ENCODE measurements at regions not wholly inside any gene's neighbourhood (a gene's known extent, or its start where the extent isn't known, plus 50 kb on each side); places are given as distances from the start of the nearest gene placed in this dataset.

- H3K27me3 Mint-ChIP-seq, result no peaks in the 10 kb centered on the region
- no peaks in the 10 kb centered on the region for H3K36me3 Mint-ChIP-seq (ENCODE audit: low read depth)
- H3K36me3 ChIP-seq (ENCODE audit: insufficient read depth, low read length), result no peaks in the 10 kb centered on the region
- peaks cover 7% of the 10 kb centered on the region for H3K9me3 Mint-ChIP-seq
- TF ChIP-seq CTCF (IDR thresholded peaks at IDR 0.05), result no peak
- no peak overlapping the region for H3K4me3 ChIP-seq (ENCODE audit: low read length)
- H3K27ac ChIP-seq (ENCODE audit: low read depth in 1 of 2, low read length in 2 of 2), result no peak overlapping the region
- H3K27ac Mint-ChIP-seq, result no peak overlapping the region
- ChIA-PET POLR2A (no interaction called here), CTCF (no interaction called here)
- H3K4me1 Mint-ChIP-seq (ENCODE audit: low read depth), result no peaks in the 10 kb centered on the region
- DNase-seq (no peak), ATAC-seq (ENCODE audit: poor library complexity) (no peak)
- no peaks in the 10 kb centered on the region for H3K9me3 ChIP-seq (ENCODE audit: control insufficient read depth in 1 of 2, insufficient read depth in 1 of 2, low read length in 2 of 2)
- intact Hi-C loops (cut with DNase I, micrococcal nuclease), result no loop called here
- no peak overlapping the region for H3K4me3 Mint-ChIP-seq
- H3K4me1 ChIP-seq (ENCODE audit: insufficient read depth, low read length), result no peaks in the 10 kb centered on the region
- no peaks in the 10 kb centered on the region for H3K27me3 ChIP-seq (ENCODE audit: control insufficient read depth in 1 of 2, insufficient read depth in 2 of 2, low read length in 2 of 2)
Measured at GRCh38 chr4:13196721-13197120, 287.4 kb downstream of the RAB28 start.

GRCh38 chr4:13193662-13194061, 290.5 kb downstream of the RAB28 start:
- POLR2A ChIA-PET, result no interaction called here
- CTCF ChIA-PET, result no interaction called here

GRCh38 chr4:13190093-13190721, 293.9 kb downstream of the RAB28 start:
- H3K27ac Mint-ChIP-seq, result no peak overlapping the region
- no peaks in the 10 kb centered on the region for H3K36me3 Mint-ChIP-seq (ENCODE audit: low read depth)
- no peaks in the 10 kb centered on the region for H3K27me3 Mint-ChIP-seq
- no peaks in the 10 kb centered on the region for H3K4me1 Mint-ChIP-seq (ENCODE audit: low read depth)
- Histone ChIP-seq H3K27me3 (ENCODE audit: control insufficient read depth in 1 of 2, insufficient read depth in 2 of 2, low read length in 2 of 2) (no peaks in the 10 kb centered on the region), H3K4me3 (ENCODE audit: low read length) (no peak overlapping the region), H3K36me3 (ENCODE audit: insufficient read depth, low read length) (no peaks in the 10 kb centered on the region), H3K9me3 (ENCODE audit: control insufficient read depth in 1 of 2, insufficient read depth in 1 of 2, low read length in 2 of 2) (no peaks in the 10 kb centered on the region), H3K4me1 (ENCODE audit: insufficient read depth, low read length) (no peaks in the 10 kb centered on the region), H3K27ac (ENCODE audit: low read depth in 1 of 2, low read length in 2 of 2) (no peak overlapping the region)
- H3K9me3 Mint-ChIP-seq, result peaks cover 3% of the 10 kb centered on the region
- intact Hi-C loops (cut with DNase I, micrococcal nuclease), result no loop called here
- ATAC-seq (ENCODE audit: poor library complexity), result no peak
- DNase-seq, result no peak
- ChIA-PET POLR2A (no interaction called here), CTCF (no interaction called here)
- TF ChIP-seq CTCF (IDR thresholded peaks at IDR 0.05), result no peak
- no peak overlapping the region for H3K4me3 Mint-ChIP-seq

More at GRCh38 chr4:13193662-13194061, 290.5 kb downstream of the RAB28 start:
- H3K27me3 Mint-ChIP-seq, result no peaks in the 10 kb centered on the region
- DNase-seq, result no peak
- ATAC-seq (ENCODE audit: poor library complexity), result no peak
- no peak overlapping the region for H3K4me3 Mint-ChIP-seq
- intact Hi-C loops (cut with DNase I, micrococcal nuclease), result no loop called here
- TF ChIP-seq CTCF (IDR thresholded peaks at IDR 0.05), result no peak
- no peaks in the 10 kb centered on the region for H3K4me1 Mint-ChIP-seq (ENCODE audit: low read depth)
- H3K9me3 Mint-ChIP-seq, result peaks cover 7% of the 10 kb centered on the region
- no peaks in the 10 kb centered on the region for H3K36me3 ChIP-seq (ENCODE audit: insufficient read depth, low read length)
- H3K27ac Mint-ChIP-seq, result no peak overlapping the region
- no peak overlapping the region for H3K4me3 ChIP-seq (ENCODE audit: low read length)
- no peaks in the 10 kb centered on the region for H3K9me3 ChIP-seq (ENCODE audit: control insufficient read depth in 1 of 2, insufficient read depth in 1 of 2, low read length in 2 of 2)
- H3K36me3 Mint-ChIP-seq (ENCODE audit: low read depth), result no peaks in the 10 kb centered on the region
- H3K27ac ChIP-seq (ENCODE audit: low read depth in 1 of 2, low read length in 2 of 2), result no peak overlapping the region
- no peaks in the 10 kb centered on the region for H3K4me1 ChIP-seq (ENCODE audit: insufficient read depth, low read length)
- no peaks in the 10 kb centered on the region for H3K27me3 ChIP-seq (ENCODE audit: control insufficient read depth in 1 of 2, insufficient read depth in 2 of 2, low read length in 2 of 2)
